ENCODE measurements at regions not wholly inside any gene's neighbourhood (a gene's known extent, or its start where the extent isn't known, plus 50 kb on each side); places are given as distances from the start of the nearest gene placed in this dataset.

GRCh38 chr2:85950743-85951142, 62.0 kb upstream of the ST3GAL5 start:
- no peaks in the 10 kb centered on the region for H3K4me1 ChIP-seq (ENCODE audit: insufficient read depth, low read length, poor library complexity, severe bottlenecking)
- peaks cover 11% of the 10 kb centered on the region for H3K9me3 ChIP-seq (ENCODE audit: low read length)
- H3K36me3 ChIP-seq (ENCODE audit: insufficient read depth, low read length), result no peaks in the 10 kb centered on the region
- ChIA-PET CTCF (ENCODE audit: unreplicated experiment) (no interaction called here), POLR2A (interaction anchor here (0.6 kb wide), 1 partner anchor 1730 kb away, joined by 3 read pairs; no protein-coding TSS in a partner anchor)
- H3K4me2 ChIP-seq (ENCODE audit: low read length), result no peak overlapping the region
- TF ChIP-seq EZH2phosphoT487 (IDR thresholded peaks at IDR 0.05; ENCODE audit: borderline replicate concordance, low read depth, low read length) (no peak), CTCF (conservative IDR thresholded peaks at IDR 0.05; ENCODE audit: low read length) (no peak)
- H2AFZ ChIP-seq (ENCODE audit: low read length), result no peak overlapping the region
- no peaks in the 10 kb centered on the region for H4K20me1 ChIP-seq (ENCODE audit: insufficient read depth, low read length)
- H3K27ac ChIP-seq (ENCODE audit: low read depth, low read length, poor library complexity, severe bottlenecking), result no peak overlapping the region
- intact Hi-C loops (cut with micrococcal nuclease; ENCODE audit: unreplicated experiment), result loop anchor here (10.0 kb wide), 1 partner anchor 114 kb away; no protein-coding TSS in a partner anchor
- no TSS peak for BruUV-seq (replicated peaks)
- H3K9me2 ChIP-seq (ENCODE audit: insufficient read depth, low read length), result no peaks in the 10 kb centered on the region
- no peak for DNase-seq (ENCODE audit: low spot score)
- H3K4me3 ChIP-seq (ENCODE audit: low read depth, low read length, poor library complexity, severe bottlenecking), result no peak overlapping the region
- H3K79me2 ChIP-seq (ENCODE audit: insufficient read depth, low read depth, low read length), result no peaks in the 10 kb centered on the region

GRCh38 chr2:85949280-85949679, 60.5 kb upstream of the ST3GAL5 start:
- Histone ChIP-seq H3K9me2 (ENCODE audit: insufficient read depth, low read length) (no peaks in the 10 kb centered on the region), H3K27ac (ENCODE audit: low read depth, low read length, poor library complexity, severe bottlenecking) (no peak overlapping the region), H3K4me1 (ENCODE audit: insufficient read depth, low read length, poor library complexity, severe bottlenecking) (no peaks in the 10 kb centered on the region), H2AFZ (ENCODE audit: low read length) (no peak overlapping the region), H4K20me1 (ENCODE audit: insufficient read depth, low read length) (no peaks in the 10 kb centered on the region), H3K4me3 (ENCODE audit: low read depth, low read length, poor library complexity, severe bottlenecking) (no peak overlapping the region), H3K36me3 (ENCODE audit: insufficient read depth, low read length) (no peaks in the 10 kb centered on the region), H3K9me3 (ENCODE audit: low read length) (peaks cover 11% of the 10 kb centered on the region), H3K4me2 (ENCODE audit: low read length) (no peak overlapping the region), H3K79me2 (ENCODE audit: insufficient read depth, low read depth, low read length) (no peaks in the 10 kb centered on the region)
- CTCF ChIA-PET (ENCODE audit: unreplicated experiment), result no interaction called here
- intact Hi-C loops (cut with micrococcal nuclease; ENCODE audit: unreplicated experiment), result no loop called here
- POLR2A ChIA-PET, result interaction anchor here (1.4 kb wide), 1 partner anchor 10 kb away, joined by 3 read pairs; no protein-coding TSS in a partner anchor
- DNase-seq (ENCODE audit: low spot score), result no peak
- TF ChIP-seq CTCF (conservative IDR thresholded peaks at IDR 0.05; ENCODE audit: low read length) (no peak), EZH2phosphoT487 (IDR thresholded peaks at IDR 0.05; ENCODE audit: borderline replicate concordance, low read depth, low read length) (no peak)
- no TSS peak for BruUV-seq (replicated peaks)

- no peaks in the 10 kb centered on the region for H3K36me3 ChIP-seq (ENCODE audit: insufficient read depth, low read length)
- H3K9me3 ChIP-seq (ENCODE audit: low read length), result peaks cover 13% of the 10 kb centered on the region
- no peak overlapping the region for H3K27ac ChIP-seq (ENCODE audit: low read depth, low read length, poor library complexity, severe bottlenecking)
- H2AFZ ChIP-seq (ENCODE audit: low read length), result no peak overlapping the region
- TF ChIP-seq EZH2phosphoT487 (IDR thresholded peaks at IDR 0.05; ENCODE audit: borderline replicate concordance, low read depth, low read length) (no peak), CTCF (conservative IDR thresholded peaks at IDR 0.05; ENCODE audit: low read length) (no peak)
- ChIA-PET POLR2A (interaction anchor here (0.6 kb wide), 2 partner anchors 192 to 852 kb away, joined by 3 to 6 read pairs; no protein-coding TSS in a partner anchor), CTCF (ENCODE audit: unreplicated experiment) (no interaction called here)
- no peaks in the 10 kb centered on the region for H3K4me1 ChIP-seq (ENCODE audit: insufficient read depth, low read length, poor library complexity, severe bottlenecking)
- no peak overlapping the region for H3K4me2 ChIP-seq (ENCODE audit: low read length)
- H4K20me1 ChIP-seq (ENCODE audit: insufficient read depth, low read length), result no peaks in the 10 kb centered on the region
- DNase-seq (ENCODE audit: low spot score), result no peak
- H3K79me2 ChIP-seq (ENCODE audit: insufficient read depth, low read depth, low read length), result no peaks in the 10 kb centered on the region
- no peaks in the 10 kb centered on the region for H3K9me2 ChIP-seq (ENCODE audit: insufficient read depth, low read length)
- intact Hi-C loops (cut with micrococcal nuclease; ENCODE audit: unreplicated experiment), result no loop called here
- BruUV-seq (replicated peaks), result no TSS peak
- no peak overlapping the region for H3K4me3 ChIP-seq (ENCODE audit: low read depth, low read length, poor library complexity, severe bottlenecking)
These were observed 58.8 kb upstream of the ST3GAL5 start for GRCh38 chr2:85947593-85947992.

Data from OCI-LY7 (cell line).